DND-41 (cell line): ENCODE measurements at regions not wholly inside any gene's neighbourhood (a gene's known extent, or its start where the extent isn't known, plus 50 kb on each side); places are given as distances from the start of the nearest gene placed in this dataset.
"Not testable (repeated sequence)": the region's sequence is repeated elsewhere in the genome, so short reads cannot be mapped to it uniquely, and the experiment has no call there.

Experiments
- EZH2 ChIP-seq: IDR thresholded peaks from 3 replicates; pipeline ENCODE4 v1.6.1; 2012; ENCODE audit warnings: borderline replicate concordance, low read depth, mild to moderate bottlenecking, moderate library complexity, low read length, inconsistent platforms; ENCODE audit not compliant: severe bottlenecking
- TF ChIP-seq, protein P1 (sequence below): IDR thresholded peaks from 2 replicates; pipeline ENCODE4 v1.5.1; 2012; ENCODE audit warnings: borderline replicate concordance, low read length, moderate library complexity, mild to moderate bottlenecking; ENCODE audit not compliant: poor library complexity, severe bottlenecking; ENCODE audit errors: extremely low read depth

DNA sequence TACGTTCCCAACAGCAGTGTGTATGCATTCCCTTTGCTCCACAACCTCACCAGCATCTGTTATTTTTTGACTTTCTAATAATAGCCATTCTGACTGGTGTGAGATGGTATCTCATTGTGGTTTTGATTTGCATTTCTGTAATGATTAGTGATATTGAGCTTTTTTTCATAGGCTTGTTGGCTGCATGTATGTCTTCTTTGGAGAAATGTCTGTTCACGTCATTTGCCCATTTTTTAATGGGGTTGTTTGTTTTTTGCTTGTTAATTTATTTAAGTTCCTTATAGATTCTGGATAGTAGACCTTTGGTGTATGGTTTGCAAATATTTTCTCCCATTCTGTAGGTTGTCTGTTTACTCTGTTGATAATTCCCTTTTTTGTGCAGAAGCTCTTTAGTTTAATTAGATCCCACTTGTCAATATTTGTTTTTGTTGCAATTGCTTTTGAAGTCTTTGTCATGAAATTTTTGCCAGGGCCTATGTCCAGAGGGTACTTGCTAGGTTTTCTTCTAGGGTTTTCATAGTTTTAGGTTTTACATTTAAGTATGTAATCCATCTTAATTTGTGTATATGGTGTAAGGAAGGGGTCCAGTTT is 141.5 kb upstream of the PGRMC2 start:
- TF ChIP-seq, protein P1, sequence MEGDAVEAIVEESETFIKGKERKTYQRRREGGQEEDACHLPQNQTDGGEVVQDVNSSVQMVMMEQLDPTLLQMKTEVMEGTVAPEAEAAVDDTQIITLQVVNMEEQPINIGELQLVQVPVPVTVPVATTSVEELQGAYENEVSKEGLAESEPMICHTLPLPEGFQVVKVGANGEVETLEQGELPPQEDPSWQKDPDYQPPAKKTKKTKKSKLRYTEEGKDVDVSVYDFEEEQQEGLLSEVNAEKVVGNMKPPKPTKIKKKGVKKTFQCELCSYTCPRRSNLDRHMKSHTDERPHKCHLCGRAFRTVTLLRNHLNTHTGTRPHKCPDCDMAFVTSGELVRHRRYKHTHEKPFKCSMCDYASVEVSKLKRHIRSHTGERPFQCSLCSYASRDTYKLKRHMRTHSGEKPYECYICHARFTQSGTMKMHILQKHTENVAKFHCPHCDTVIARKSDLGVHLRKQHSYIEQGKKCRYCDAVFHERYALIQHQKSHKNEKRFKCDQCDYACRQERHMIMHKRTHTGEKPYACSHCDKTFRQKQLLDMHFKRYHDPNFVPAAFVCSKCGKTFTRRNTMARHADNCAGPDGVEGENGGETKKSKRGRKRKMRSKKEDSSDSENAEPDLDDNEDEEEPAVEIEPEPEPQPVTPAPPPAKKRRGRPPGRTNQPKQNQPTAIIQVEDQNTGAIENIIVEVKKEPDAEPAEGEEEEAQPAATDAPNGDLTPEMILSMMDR = not testable (repeated sequence)
- not testable (repeated sequence) for TF ChIP-seq EZH2
